GM18907 (cell line): ENCODE measurements at regions not wholly inside any gene's neighbourhood (a gene's known extent, or its start where the extent isn't known, plus 50 kb on each side); places are given as distances from the start of the nearest gene placed in this dataset.
"Not testable (repeated sequence)": the region's sequence is repeated elsewhere in the genome, so short reads cannot be mapped to it uniquely, and the experiment has no call there.

ENCODE experiments used
- ATAC-seq: cut with Tn5 transposase; IDR thresholded peaks from one replicate; pipeline ENCODE4 v1.9.1; 2021; ENCODE audit warnings: mild to moderate bottlenecking, moderate library complexity; ENCODE audit not compliant: unreplicated experiment

- peak; percentile 53 for ATAC-seq
Measured at GRCh38 chr13:72657379-72657778, 70.0 kb downstream of the MZT1 start.

- ATAC-seq = no peak
Measured at GRCh38 chr13:72656357-72656756, 71.1 kb downstream of the MZT1 start.

GRCh38 chr13:72653506-72653905, 73.9 kb downstream of the MZT1 start:
- no peak for ATAC-seq

GRCh38 chr13:72652681-72653080, 74.7 kb downstream of the MZT1 start:
- no peak for ATAC-seq

DNA sequence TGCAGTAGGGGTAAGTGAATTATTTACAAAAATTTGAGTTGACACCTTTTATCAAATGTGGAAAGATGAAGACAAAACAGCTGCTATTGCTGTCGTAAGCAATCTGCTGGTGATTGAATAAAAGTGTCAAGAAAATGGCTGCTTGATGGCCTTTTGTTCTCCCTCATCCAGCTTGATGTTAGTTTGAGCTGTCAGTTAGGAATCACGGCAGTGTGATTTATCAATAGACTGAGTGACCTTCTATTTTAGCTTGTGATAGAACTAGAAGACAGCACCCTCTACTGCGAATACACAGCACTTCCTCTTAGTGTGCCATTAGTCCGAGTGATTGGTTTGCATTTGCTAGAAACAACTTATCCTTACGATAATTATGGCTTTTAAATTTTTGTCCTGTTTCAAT, 76.3 kb downstream of the MZT1 start:
- no peak for ATAC-seq

DNA sequence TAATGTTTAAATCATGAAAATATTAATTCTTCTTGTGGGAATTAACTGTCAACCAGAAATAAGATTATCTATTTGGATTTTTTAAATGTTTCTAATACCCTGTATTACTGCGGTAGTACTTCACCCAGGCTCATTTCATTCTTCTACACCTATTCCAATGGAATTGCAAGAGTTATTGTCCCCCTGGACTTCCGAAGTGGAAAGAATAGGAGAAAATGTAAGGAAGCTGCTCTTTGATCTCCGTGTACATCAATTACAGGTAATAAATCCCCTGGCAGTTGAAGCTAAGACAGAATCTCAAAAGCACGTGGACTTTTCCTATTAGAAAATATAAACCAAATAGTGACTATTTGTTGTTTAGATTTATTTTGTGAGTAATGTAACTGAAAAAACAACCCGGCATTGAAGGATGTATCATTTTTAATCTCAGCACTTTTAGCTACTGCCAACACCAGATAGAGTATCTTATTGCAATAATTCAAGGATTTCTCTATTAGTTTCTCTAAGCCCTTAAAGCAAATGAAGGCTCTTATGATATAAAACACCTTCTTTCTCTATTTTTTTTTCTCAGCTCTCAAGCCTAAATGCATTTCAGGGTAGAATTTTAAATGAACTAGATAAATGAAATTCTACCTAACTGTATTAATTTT, 77.3 kb downstream of the MZT1 start:
- no peak for ATAC-seq

DNA sequence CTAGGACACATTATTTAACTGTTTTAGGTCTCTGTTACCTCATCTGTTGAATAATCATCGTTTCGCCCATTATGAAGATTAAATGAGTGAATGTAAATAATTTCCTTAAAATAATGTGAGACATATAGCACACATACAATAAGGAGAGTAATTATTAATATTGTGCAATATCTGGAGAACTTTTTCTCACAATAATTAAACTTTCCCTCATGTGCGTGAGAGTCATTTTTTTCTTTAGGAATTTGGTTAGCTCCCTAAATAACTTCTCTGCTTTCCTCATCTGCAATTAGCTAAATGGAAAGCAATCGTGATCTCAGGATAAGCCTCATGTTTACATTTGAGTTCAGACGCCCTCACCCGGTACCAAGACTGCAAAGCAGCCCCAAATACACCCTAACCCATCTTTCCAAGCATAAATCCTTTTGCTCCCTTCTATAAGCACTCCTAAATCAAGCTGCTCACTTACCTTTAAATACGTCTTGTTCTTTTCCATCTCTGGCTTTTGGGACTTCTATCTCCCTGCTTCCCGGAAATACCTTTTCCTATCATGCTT, 78.8 kb downstream of the MZT1 start:
- ATAC-seq = no peak

DNA sequence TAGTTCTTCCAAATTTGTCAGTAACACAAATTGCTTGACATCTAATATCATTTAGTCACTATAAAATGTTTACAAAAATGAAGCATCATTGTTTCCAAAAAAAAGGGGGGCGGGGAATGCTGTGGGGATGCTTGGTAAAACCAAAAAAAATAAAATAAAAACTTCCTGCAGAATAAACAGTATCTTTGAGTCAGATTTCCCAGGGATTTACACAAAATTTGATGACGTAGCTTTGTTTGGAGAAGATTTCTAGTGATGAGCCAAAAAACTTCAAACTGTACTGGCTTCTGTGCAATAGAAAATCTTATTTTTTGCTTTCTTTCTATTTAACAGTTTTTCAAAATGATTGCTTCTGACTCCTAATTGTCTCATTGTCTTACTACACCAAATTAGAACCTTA, 80.0 kb downstream of the MZT1 start:
- no peak for ATAC-seq

DNA sequence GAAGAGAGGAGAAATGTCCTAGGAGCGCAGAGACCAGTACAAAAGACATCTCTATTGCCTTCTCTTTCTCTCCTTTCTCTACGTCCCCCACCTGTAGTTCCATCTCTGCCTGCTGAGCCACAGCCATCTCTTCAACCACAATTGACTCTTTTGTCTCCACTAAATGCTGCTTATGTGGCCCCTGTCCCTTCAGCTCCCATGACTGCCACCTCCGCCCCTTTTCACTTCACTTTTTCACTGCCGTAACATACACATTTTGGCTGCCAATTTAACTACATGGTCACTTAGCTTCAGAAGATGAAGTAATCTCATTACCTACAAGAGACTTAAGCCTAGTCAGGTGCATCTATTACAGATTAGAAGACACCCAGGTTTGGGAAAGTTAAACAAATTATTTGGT, 81.9 kb downstream of the MZT1 start:
- ATAC-seq = no peak

DNA sequence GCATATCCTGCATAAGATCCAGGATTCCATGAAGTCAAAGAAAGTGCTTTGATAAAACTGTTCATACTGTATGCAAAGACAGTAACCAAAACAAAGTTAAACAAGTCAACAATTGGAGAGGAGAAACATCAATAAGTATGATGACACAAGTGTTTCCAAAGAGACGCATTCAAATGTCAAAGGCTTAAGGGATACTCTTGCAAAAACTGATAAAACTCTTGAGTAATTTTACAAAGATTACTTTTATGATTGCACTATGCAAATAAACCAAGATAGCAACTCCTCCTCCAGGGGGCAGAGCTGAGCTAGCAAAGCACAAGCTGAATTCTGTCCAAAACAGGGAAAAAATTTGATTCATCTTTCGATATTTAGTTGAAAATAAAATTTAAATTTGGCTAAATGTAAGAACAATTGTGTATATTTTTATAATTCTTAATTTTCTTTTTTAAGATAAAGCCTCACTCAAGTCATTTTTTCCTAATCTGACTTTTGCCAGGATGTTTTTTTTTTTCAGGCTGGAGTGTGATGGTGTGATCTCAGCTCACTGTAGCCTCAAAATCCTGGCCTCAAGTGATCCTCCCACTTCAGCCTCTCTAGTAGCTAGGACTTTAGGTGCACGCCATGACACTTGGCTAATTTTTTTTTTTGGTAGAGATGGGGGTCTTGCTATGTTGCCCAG, 84.0 kb downstream of the MZT1 start:
- peak; percentile 70 for ATAC-seq

DNA sequence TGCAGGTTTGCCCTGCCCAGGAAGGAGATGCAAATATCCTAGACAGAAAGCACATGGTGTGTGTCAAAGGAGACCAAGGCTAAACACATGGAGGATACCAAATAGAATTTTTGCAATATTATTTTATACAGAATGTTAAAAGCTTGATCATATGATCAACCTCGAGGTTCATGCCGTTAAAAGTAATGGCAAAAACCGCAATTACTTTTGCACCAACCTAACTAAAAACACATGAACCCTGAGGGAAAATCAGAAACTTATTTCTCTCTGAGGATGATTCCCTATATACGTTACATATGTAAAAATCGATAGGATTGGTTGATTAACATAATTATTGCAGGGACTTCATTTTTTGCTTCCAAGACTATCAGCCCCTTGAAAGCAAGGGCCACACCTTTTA, 88.1 kb downstream of the MZT1 start:
- no peak for ATAC-seq

DNA sequence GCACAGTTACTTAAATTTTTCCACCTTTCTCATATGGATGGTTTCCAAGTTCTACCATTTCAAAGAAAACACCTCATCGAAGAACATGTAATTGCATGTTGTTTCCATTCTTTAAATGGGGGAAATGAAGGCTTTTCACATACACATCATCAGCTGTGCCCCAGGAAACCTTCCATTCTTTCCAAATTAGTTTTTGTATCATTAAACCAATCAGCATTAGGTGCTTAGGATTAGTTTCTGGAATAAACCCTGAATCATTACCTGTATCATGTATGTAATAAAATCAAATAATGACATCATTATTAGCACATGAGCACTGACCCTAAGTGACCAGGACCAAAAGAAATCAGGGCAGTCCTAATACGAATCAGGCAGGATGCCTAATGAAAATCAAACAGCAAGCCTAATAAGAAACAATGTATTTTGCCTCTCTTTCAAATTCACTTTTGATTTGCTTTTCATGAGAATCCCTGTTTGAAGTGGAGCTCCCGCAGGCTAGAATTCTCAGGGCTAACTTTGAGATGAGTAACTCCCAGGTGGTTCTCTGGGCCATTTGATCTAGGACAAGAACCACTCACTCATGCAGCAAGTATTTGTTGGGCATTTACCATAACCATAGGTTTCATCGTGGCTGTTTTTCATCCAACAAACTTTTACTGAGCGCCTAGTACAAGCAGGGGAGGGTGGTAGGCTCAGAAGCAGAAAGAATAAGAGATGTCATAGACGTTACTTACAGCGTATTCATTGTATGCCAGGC, 89.2 kb downstream of the MZT1 start:
- no peak for ATAC-seq

DNA sequence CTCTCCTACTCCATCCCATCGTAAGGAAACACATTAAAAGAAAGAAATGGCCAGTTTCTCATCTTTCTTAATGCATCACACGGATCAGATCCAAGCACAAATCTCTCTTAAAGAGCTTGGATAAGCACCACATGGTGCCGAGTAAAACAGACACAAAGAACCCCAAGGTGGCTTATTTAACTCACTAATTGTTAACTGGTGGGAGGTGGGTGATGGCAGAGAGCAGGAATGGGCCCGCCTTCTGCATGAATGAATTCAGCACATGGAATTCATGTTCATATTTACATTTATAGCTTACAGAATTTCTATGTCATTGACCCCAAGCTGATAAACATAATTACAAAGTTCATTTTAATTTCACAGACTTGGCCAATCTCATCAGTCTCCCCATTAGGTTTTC, 89.9 kb downstream of the MZT1 start:
- ATAC-seq = no peak

DNA sequence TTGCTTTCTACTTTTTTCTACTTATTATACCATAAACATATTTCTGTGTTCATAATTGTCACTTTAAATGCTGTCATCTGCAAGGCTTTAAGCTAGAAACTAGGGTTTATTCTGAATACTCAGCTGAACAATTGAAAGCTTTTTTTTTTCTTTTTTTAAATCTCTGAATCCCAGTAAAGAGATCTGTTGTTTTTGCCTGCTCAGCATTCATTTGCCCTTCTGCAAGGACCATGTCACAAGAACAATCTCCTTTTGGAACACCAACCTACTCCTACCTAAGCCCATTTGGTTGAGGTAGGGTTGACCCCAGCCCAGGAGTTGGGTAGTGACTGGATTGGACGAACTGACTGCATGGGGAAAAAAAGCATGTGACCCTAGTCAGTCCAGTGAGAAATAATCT, 92.6 kb downstream of the MZT1 start:
- no peak for ATAC-seq

DNA sequence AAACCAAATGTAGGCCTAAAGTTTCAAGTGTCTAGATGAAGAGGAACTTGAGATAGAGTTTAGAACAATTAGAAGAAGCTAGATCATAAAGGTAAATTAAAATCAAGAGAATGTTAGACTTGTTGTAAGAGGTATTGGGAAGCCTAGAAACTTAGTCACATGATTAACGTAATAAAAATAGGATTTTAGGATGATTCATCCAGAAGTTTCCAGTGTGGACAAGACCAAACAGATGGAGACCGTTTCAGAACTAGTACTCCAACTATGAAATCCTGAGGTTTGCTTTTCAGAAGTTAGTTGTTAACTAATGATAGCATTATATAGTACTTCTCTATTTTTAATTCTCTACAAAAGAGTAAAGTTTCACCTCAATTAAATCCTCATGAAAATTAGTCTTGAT, 104.9 kb downstream of the MZT1 start:
- no peak for ATAC-seq

- ATAC-seq = no peak
Measured at GRCh38 chr13:72620874-72621273, 106.6 kb downstream of the MZT1 start.

GRCh38 chr13:72617951-72618350, 109.5 kb downstream of the MZT1 start:
- no peak for ATAC-seq

GRCh38 chr13:72617186-72617585, 110.2 kb downstream of the MZT1 start:
- ATAC-seq = no peak

- ATAC-seq = not testable (repeated sequence)
Measured at GRCh38 chr13:72610251-72610891, 117.1 kb downstream of the MZT1 start.

- ATAC-seq = no peak
Measured at GRCh38 chr13:72599178-72599743, 128.2 kb downstream of the MZT1 start.
